H9 (cell line): ENCODE measurements at regions not wholly inside any gene's neighbourhood (a gene's known extent, or its start where the extent isn't known, plus 50 kb on each side); places are given as distances from the start of the nearest gene placed in this dataset.
A peak's percentile ranks its signal among the peaks of the same experiment; 100 is the strongest.

Source experiments
- DNase-seq: peaks from one replicate; pipeline ENCODE4 v3.0.0-alpha.2; 2017
- H2AFZ ChIP-seq: one replicate; pipeline ENCODE4 v1.6.1; 2013; ENCODE audit warnings: mild to moderate bottlenecking, low read length, control low read depth, moderate library complexity
- H2AK5ac ChIP-seq: 2 replicates; pipeline ENCODE4 v1.6.1; 2013; ENCODE audit warnings: low read length, control low read depth, mixed read lengths; ENCODE audit not compliant: insufficient read length
- H2BK120ac ChIP-seq: one replicate; pipeline ENCODE4 v1.6.1; 2013; ENCODE audit warnings: low read depth, mild to moderate bottlenecking, low read length, control low read depth, inconsistent platforms; ENCODE audit not compliant: poor library complexity, severe bottlenecking
- H2BK12ac ChIP-seq: 2 replicates; pipeline ENCODE4 v1.6.1; 2013; ENCODE audit warnings: low read length, control low read depth, mixed read lengths, low read depth; ENCODE audit not compliant: insufficient read length
- H2BK15ac ChIP-seq: 2 replicates; pipeline ENCODE4 v1.6.1; 2013; ENCODE audit warnings: low read depth, low read length, control low read depth
- H2BK20ac ChIP-seq: one replicate; pipeline ENCODE4 v1.6.1; 2013; ENCODE audit warnings: low read depth, mild to moderate bottlenecking, low read length, control low read depth, inconsistent platforms; ENCODE audit not compliant: poor library complexity, severe bottlenecking
- H2BK5ac ChIP-seq: 2 replicates; pipeline ENCODE4 v1.6.1; 2013; ENCODE audit warnings: low read length, control low read depth, mixed read lengths; ENCODE audit not compliant: insufficient read length
- H3K14ac ChIP-seq: 2 replicates; pipeline ENCODE4 v1.6.1; 2013; ENCODE audit warnings: low read length, control low read depth; ENCODE audit not compliant: insufficient read depth
- H3K18ac ChIP-seq: 2 replicates; pipeline ENCODE4 v1.6.1; 2013; ENCODE audit warnings: low read depth, mild to moderate bottlenecking, mixed read lengths, low read length, control low read depth; ENCODE audit not compliant: insufficient read length
- H3K23ac ChIP-seq: 2 replicates; pipeline ENCODE4 v1.6.1; 2013; ENCODE audit warnings: low read length, control low read depth, mixed read lengths, low read depth; ENCODE audit not compliant: insufficient read length
- H3K23me2 ChIP-seq: 2 replicates; pipeline ENCODE4 v1.6.1; 2013; ENCODE audit warnings: low read depth, mild to moderate bottlenecking, mixed read lengths, low read length, control low read depth; ENCODE audit not compliant: insufficient read length, poor library complexity, severe bottlenecking
- H3K27ac ChIP-seq: 2 replicates; pipeline ENCODE4 v1.5.1; 2013; ENCODE audit warnings: low read length, control low read depth, mixed read lengths, low read depth; ENCODE audit not compliant: insufficient read length
- H3K27me3 ChIP-seq: 2 replicates; pipeline ENCODE4 v1.6.1; 2013; ENCODE audit warnings: low read length, control low read depth, inconsistent platforms; ENCODE audit not compliant: insufficient read depth
- H3K4ac ChIP-seq: 2 replicates; pipeline ENCODE4 v1.6.1; 2013; ENCODE audit warnings: low read depth, mild to moderate bottlenecking, control low read depth, inconsistent platforms, low read length, moderate library complexity
- H3K4me1 ChIP-seq: 2 replicates; pipeline ENCODE4 v1.6.1; 2013; ENCODE audit warnings: low read length, control low read depth, inconsistent platforms; ENCODE audit not compliant: insufficient read depth
- H3K4me2 ChIP-seq: 2 replicates; pipeline ENCODE4 v1.6.1; 2013; ENCODE audit warnings: low read length, control low read depth, mixed read lengths; ENCODE audit not compliant: insufficient read length, insufficient read depth
- H3K56ac ChIP-seq: 2 replicates; pipeline ENCODE4 v1.6.1; 2013; ENCODE audit warnings: low read depth, mild to moderate bottlenecking, mixed read lengths, low read length, control low read depth; ENCODE audit not compliant: insufficient read length
- H3K79me1 ChIP-seq: 2 replicates; pipeline ENCODE4 v1.6.1; 2013; ENCODE audit warnings: low read depth, mild to moderate bottlenecking, moderate library complexity, low read length, control low read depth, inconsistent platforms; ENCODE audit not compliant: insufficient read depth, poor library complexity, severe bottlenecking
- H3K79me2 ChIP-seq: 2 replicates; pipeline ENCODE4 v1.6.1; 2013; ENCODE audit warnings: low read length, control low read depth, inconsistent platforms; ENCODE audit not compliant: insufficient read depth
- H3K9ac ChIP-seq: 2 replicates; pipeline ENCODE4 v1.6.1; 2013; ENCODE audit warnings: low read length, control low read depth, mixed read lengths; ENCODE audit not compliant: insufficient read length; ENCODE audit errors: extremely low read depth
- H3K9me3 ChIP-seq: one replicate; pipeline ENCODE4 v1.6.1; 2013; ENCODE audit warnings: low read depth, low read length, inconsistent platforms; ENCODE audit not compliant: control insufficient read depth
- H3T11ph ChIP-seq: one replicate; pipeline ENCODE4 v1.6.1; 2013; ENCODE audit warnings: mild to moderate bottlenecking, low read length, control low read depth, inconsistent platforms
- H4K20me1 ChIP-seq: one replicate; pipeline ENCODE4 v1.6.1; 2013; ENCODE audit not compliant: control insufficient read depth, insufficient read length, insufficient read depth
- H4K5ac ChIP-seq: 2 replicates; pipeline ENCODE4 v1.6.1; 2013; ENCODE audit warnings: low read depth, mild to moderate bottlenecking, mixed read lengths, low read length, control low read depth; ENCODE audit not compliant: insufficient read length
- H4K8ac ChIP-seq: replicated peaks from 2 replicates; pipeline ENCODE4 v1.6.1; 2013; ENCODE audit warnings: low read length, control low read depth, mixed read lengths, low read depth; ENCODE audit not compliant: insufficient read length
- H4K91ac ChIP-seq: 2 replicates; pipeline ENCODE4 v1.6.1; 2013; ENCODE audit warnings: low read depth, mild to moderate bottlenecking, moderate library complexity, mixed read lengths, low read length, control low read depth; ENCODE audit not compliant: insufficient read length
- H3K27ac Mint-ChIP-seq, 3 experiments: 2 replicates in 2 of 3; 3 replicates in 1 of 3; pipeline ENCODE4 v1.8.0; 2020 to 2021; ENCODE audit warnings: mixed read lengths in 3 of 3, mild to moderate bottlenecking in 1 of 3, moderate library complexity in 1 of 3
- H3K27me3 Mint-ChIP-seq: 2 replicates; pipeline ENCODE4 v1.8.0; 2021; ENCODE audit warnings: low read depth, mild to moderate bottlenecking, moderate library complexity, mixed read lengths
- H3K36me3 Mint-ChIP-seq, 3 experiments: 2 replicates in 2 of 3; 3 replicates in 1 of 3; pipeline ENCODE4 v1.8.0; 2020 to 2021; ENCODE audit warnings: low read depth in 3 of 3, mixed read lengths in 3 of 3; ENCODE audit not compliant: insufficient read depth in 1 of 3
- H3K4me1 Mint-ChIP-seq, 2 experiments: 2 replicates each; pipeline ENCODE4 v1.8.0; 2020; ENCODE audit warnings: mixed read lengths in 2 of 2
- H3K4me3 Mint-ChIP-seq, 2 experiments: 2 replicates in 1 of 2; 3 replicates in 1 of 2; pipeline ENCODE4 v1.8.0; 2020 to 2021; ENCODE audit warnings: mild to moderate bottlenecking in 2 of 2, mixed read lengths in 2 of 2, moderate library complexity in 1 of 2
- H3K9me3 Mint-ChIP-seq, 2 experiments: 2 replicates in 1 of 2; 3 replicates in 1 of 2; pipeline ENCODE4 v1.8.0; 2020; ENCODE audit warnings: mild to moderate bottlenecking in 2 of 2, mixed read lengths in 2 of 2, moderate library complexity in 1 of 2
- CTCF ChIP-seq: fragments of 200-600 bp; sonication (generic); conservative IDR thresholded peaks from 3 replicates; pipeline ENCODE4 v1.8.0; 2021; ENCODE audit warnings: antibody characterized with exemption, mild to moderate bottlenecking
- WGBS: extraction: QIAGEN DNeasy Blood & Tissue Kit; methylation state at CpG from one replicate; pipeline ENCODE4 v1.1.7; 2013; ENCODE audit warnings: missing lambda C conversion rate, low lambda C conversion rate, mixed read lengths; ENCODE audit not compliant: insufficient read length; ENCODE audit errors: extremely low coverage; 5-methylcytosine and 5-hydroxymethylcytosine counted together

GRCh38 chr7:91767820-91768219, 112.7 kb downstream of the MTERF1 start:
- TF ChIP-seq CTCF, result no peak
- no peak overlapping the region for H2BK12ac ChIP-seq
- no peaks in the 10 kb centered on the region for H3K27me3 ChIP-seq
- H3K79me1 ChIP-seq, result no peaks in the 10 kb centered on the region
- peaks cover 0 to 5% (median 0%) of the 10 kb centered on the region in 3 experiments; a peak in 1 of 7 replicates for H3K36me3 Mint-ChIP-seq
- H3K4me1 Mint-ChIP-seq, result peaks cover 0 to 3% of the 10 kb centered on the region in 2 experiments; a peak in 1 of 4 replicates
- H3K4ac ChIP-seq, result no peak overlapping the region
- no peak overlapping the region for H2BK120ac ChIP-seq
- H3K18ac ChIP-seq, result no peak overlapping the region
- no peak overlapping the region for H3K23ac ChIP-seq
- H2BK20ac ChIP-seq, result no peak overlapping the region
- peak; percentile 55 for DNase-seq
- no peak overlapping the region for H3K56ac ChIP-seq
- no peak overlapping the region for H3K14ac ChIP-seq
- H3K23me2 ChIP-seq, result no peaks in the 10 kb centered on the region
- H2AFZ ChIP-seq, result peak overlapping the region; percentile 99
- no CpG with 5 or more reads among the region's 10 CpGs for WGBS
- no peak overlapping the region for H3K27ac ChIP-seq
- no peak overlapping the region for H4K5ac ChIP-seq
- no peak overlapping the region for H3T11ph ChIP-seq
- H4K91ac ChIP-seq, result no peak overlapping the region
- H3K4me1 ChIP-seq, result no peaks in the 10 kb centered on the region
- H3K4me2 ChIP-seq, result no peak overlapping the region
- no peak overlapping the region for H2BK5ac ChIP-seq
- no peak overlapping the region for H3K9ac ChIP-seq
- no peak overlapping the region for H2AK5ac ChIP-seq
- no peaks in the 10 kb centered on the region for H3K9me3 ChIP-seq
- H3K9me3 Mint-ChIP-seq, result peaks cover 11 to 22% of the 10 kb centered on the region in 2 experiments
- no peak overlapping the region for H2BK15ac ChIP-seq
- no peak overlapping the region; a peak in 1 of 7 replicates for H3K27ac Mint-ChIP-seq
- H3K79me2 ChIP-seq, result no peaks in the 10 kb centered on the region
- H4K8ac ChIP-seq, result no peak overlapping the region
- H3K4me3 Mint-ChIP-seq, result no peak overlapping the region
- H4K20me1 ChIP-seq, result no peaks in the 10 kb centered on the region
- no peaks in the 10 kb centered on the region; the same call in none of the 2 replicates for H3K27me3 Mint-ChIP-seq
